NOMO-1 treated with dmso at 0.1 percent for 144 hours (cell line): ENCODE measurements at regions not wholly inside any gene's neighbourhood (a gene's known extent, or its start where the extent isn't known, plus 50 kb on each side); places are given as distances from the start of the nearest gene placed in this dataset.

Experiments
- DNase-seq: peaks from one replicate; lab custom pipeline; 2025; ENCODE audit not compliant: unreplicated experiment; lab: John Stamatoyannopoulos, UW

DNA sequence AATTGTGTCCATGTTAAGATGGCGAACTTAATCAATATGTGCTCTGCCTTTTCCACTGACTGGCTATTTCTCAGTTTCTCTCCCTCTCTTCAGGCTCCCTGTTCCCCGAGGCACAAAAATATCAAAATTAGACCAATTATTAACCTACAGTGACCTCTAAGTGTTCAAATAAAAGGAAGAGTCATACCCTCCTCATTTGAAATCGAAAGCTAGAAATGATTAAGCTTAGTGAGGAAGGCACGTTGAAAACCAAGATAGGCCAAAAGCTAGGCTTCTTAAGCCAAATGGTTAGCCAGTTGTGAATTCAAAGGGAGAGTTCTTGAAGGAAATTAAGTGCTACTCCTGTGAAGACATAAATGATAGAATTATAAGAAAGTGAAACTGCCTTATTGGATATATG lies 81.1 kb upstream of the MBL2 start:
- DNase-seq: no peak

DNA sequence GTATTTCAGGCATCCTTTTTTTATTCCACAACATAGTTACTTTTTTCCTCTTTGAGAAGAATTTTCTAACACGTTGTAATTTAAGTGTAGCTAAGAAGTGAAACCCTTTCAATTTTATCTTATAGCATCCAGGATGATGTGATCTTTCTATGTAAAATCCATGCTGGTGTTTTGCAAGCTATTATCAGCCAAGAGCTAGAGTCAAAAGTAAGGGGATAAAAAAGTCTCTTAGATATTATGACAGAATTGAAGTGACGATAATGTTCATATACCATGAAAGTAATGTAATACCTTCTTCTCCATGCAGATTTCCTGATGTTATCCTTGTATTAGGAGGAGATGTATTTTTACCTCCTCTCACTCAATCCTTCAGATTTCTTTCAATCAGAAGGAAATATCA lies 64.2 kb upstream of the MBL2 start:
- no peak for DNase-seq
